ENCODE measurements at regions not wholly inside any gene's neighbourhood (a gene's known extent, or its start where the extent isn't known, plus 50 kb on each side); places are given as distances from the start of the nearest gene placed in this dataset.

DNA sequence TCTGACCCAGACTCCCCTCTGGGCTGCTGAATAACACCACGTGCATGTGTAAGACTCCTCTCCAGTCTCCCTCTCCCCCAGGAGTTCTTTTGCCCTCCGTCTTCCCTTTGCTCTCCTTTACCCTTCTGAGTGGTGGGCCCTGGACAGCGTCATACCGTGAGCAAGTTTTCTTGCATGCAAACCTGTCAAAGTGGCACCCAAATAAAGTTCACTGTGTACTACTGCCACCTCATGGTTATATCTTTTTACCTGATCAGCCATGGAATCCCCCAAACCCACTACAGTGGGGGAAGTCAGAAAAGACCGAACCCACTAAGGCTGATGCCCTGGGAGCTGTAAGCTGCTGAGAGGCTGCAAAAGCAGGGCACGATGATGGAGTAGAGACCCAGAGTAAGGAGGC, 131.1 kb upstream of the VRK1 start:
- Histone ChIP-seq H3K4me3 (no peak overlapping the region), H3K9me3 (no peaks in the 10 kb centered on the region), H3K36me3 (no peaks in the 10 kb centered on the region), H3K27ac (replicated peaks in 1 of 4) (no peak overlapping the region), H3K27me3 (no peaks in the 10 kb centered on the region), H3K4me1 (peaks cover 0 to 21% (median 17%) of the 10 kb centered on the region in 4 donors)
- WGBS = 81% methylated on average over 6 of the region's 6 CpGs
- intact Hi-C loops (cut with DNase I) = no loop called here
- TF ChIP-seq POLR2A (IDR thresholded peaks at IDR 0.05; ENCODE audit: low read depth) = no peak
- TF ChIP-seq POLR2AphosphoS5 (IDR thresholded peaks at IDR 0.05) = no peak
- peak; percentile 62 for DNase-seq (ENCODE audit: extremely low spot score)

DNA sequence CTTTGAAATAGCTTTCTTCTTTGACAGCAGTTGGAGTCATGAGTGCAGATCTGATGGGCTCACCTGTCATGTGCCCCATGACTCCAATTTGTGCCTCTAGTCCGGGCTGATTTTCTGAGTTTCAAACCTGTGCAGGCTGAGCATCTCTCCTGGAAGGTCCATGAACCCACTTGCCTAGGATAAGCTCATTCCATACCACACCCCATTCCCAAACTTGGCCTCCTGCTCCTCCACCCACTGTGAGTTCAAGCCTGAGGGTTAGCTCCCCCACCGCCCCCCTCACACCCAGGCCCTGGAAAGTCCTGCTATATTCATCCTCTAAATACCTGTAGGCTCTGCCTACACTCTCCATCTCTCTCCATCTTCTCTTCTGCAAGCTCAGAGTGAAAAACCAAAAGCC, 126.8 kb upstream of the VRK1 start:
- intact Hi-C loops (cut with DNase I) = no loop called here

DNA sequence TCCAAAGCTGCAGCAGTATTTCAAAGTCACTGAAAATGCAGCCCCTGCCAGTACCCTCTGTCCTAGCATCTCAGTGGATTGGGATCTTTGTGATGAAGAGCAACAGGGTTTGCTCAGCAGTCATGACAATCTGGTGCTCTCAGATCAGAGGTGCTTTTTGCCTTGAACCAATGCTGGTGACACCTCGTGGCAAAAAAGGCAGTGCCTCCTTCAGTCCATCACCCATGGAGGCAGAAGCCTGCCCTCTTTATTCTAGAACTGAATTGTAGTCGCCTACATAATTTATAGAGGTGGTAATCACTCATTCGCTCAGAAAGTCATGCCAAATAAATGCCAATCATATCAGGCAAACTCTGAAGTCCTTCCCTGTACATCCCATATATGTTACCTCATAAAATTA, 126.0 kb upstream of the VRK1 start:
- 67% methylated on average over 3 of the region's 3 CpGs for WGBS
- DNase-seq (ENCODE audit: extremely low spot score) = peak; percentile 84
- Histone ChIP-seq H3K27ac (replicated peaks in 1 of 4) (no peak overlapping the region), H3K27me3 (no peaks in the 10 kb centered on the region), H3K9me3 (no peaks in the 10 kb centered on the region), H3K4me1 (no peaks in the 10 kb centered on the region), H3K36me3 (no peaks in the 10 kb centered on the region), H3K4me3 (no peak overlapping the region)
- intact Hi-C loops (cut with DNase I) = no loop called here
- TF ChIP-seq POLR2A (IDR thresholded peaks at IDR 0.05; ENCODE audit: low read depth) = no peak
- no peak for TF ChIP-seq EP300 (IDR thresholded peaks at IDR 0.05)
- TF ChIP-seq, protein P1, sequence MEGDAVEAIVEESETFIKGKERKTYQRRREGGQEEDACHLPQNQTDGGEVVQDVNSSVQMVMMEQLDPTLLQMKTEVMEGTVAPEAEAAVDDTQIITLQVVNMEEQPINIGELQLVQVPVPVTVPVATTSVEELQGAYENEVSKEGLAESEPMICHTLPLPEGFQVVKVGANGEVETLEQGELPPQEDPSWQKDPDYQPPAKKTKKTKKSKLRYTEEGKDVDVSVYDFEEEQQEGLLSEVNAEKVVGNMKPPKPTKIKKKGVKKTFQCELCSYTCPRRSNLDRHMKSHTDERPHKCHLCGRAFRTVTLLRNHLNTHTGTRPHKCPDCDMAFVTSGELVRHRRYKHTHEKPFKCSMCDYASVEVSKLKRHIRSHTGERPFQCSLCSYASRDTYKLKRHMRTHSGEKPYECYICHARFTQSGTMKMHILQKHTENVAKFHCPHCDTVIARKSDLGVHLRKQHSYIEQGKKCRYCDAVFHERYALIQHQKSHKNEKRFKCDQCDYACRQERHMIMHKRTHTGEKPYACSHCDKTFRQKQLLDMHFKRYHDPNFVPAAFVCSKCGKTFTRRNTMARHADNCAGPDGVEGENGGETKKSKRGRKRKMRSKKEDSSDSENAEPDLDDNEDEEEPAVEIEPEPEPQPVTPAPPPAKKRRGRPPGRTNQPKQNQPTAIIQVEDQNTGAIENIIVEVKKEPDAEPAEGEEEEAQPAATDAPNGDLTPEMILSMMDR (IDR thresholded peaks at IDR 0.05) = no peak
- TF ChIP-seq POLR2AphosphoS5 (IDR thresholded peaks at IDR 0.05) = no peak

More for the DNA sequence above, 126.8 kb upstream of the VRK1 start:
- Histone ChIP-seq H3K4me3 (no peak overlapping the region), H3K27me3 (no peaks in the 10 kb centered on the region), H3K4me1 (no peaks in the 10 kb centered on the region), H3K27ac (replicated peaks in 1 of 4) (no peak overlapping the region), H3K36me3 (no peaks in the 10 kb centered on the region), H3K9me3 (no peaks in the 10 kb centered on the region)
- peak; percentile 91 for DNase-seq (ENCODE audit: extremely low spot score)
- WGBS = 89% methylated on average over 2 of the region's 2 CpGs
- TF ChIP-seq POLR2AphosphoS5 (IDR thresholded peaks at IDR 0.05) (no peak), POLR2A (IDR thresholded peaks at IDR 0.05; ENCODE audit: low read depth) (no peak), EP300 (IDR thresholded peaks at IDR 0.05) (no peak)
- TF ChIP-seq, protein P1 (IDR thresholded peaks at IDR 0.05) = no peak

DNA sequence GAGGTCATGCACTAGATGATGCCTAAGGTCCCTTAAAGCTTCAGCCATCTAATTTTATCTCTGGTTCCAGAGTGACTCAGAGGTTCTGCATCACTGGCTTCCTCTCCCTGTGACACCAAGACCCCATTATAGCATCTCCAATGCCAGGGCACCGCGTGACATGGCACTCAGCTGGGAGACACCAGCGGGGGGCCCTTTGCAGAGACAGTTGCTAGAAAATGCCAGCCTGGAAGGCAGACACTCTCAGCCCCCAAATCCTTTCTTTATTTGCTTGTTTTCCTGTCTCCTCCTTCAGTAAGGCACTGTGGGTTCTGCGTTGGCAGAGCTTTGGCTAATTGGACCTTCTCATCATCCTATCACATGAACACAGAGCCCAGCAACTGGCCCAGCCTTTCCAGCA, 123.5 kb upstream of the VRK1 start:
- H3K4me1 ChIP-seq = no peaks in the 10 kb centered on the region
- no peaks in the 10 kb centered on the region for H3K9me3 ChIP-seq
- H3K27me3 ChIP-seq = no peaks in the 10 kb centered on the region
- H3K36me3 ChIP-seq = no peaks in the 10 kb centered on the region
- TF ChIP-seq POLR2A (IDR thresholded peaks at IDR 0.05; ENCODE audit: low read depth) (no peak), POLR2AphosphoS5 (IDR thresholded peaks at IDR 0.05) (no peak), EP300 (IDR thresholded peaks at IDR 0.05) (no peak)
- TF ChIP-seq, protein P1 (IDR thresholded peaks at IDR 0.05) = no peak
- no peak overlapping the region for H3K4me3 ChIP-seq
- no peak overlapping the region for H3K27ac ChIP-seq (replicated peaks in 1 of 4)
- no peak for DNase-seq (ENCODE audit: extremely low spot score)
- 89% methylated on average over 4 of the region's 4 CpGs for WGBS
- intact Hi-C loops (cut with DNase I) = no loop called here

DNA sequence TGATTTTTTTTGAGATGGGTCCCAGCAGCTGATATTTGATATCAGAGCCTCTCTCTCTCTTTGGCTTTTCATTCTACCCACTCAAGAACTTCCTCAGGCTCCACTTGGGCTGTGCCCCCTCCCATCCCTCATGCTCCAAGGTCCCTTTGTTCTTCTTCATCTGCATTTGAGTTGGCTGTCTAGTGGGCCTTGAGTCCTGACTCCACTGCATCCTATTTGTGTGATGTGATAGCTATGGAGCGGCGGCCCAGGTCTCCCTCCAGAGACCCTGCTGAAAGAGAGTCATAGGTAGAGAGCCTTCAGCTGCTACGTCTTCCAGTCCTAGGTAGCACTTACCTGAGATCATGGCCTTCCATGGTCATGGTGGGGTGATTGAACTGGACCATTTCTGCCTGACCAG, 123.1 kb upstream of the VRK1 start:
- WGBS = 89% methylated on average over 3 of the region's 3 CpGs
- Histone ChIP-seq H3K9me3 (no peaks in the 10 kb centered on the region), H3K27ac (replicated peaks in 1 of 4) (no peak overlapping the region), H3K4me1 (no peaks in the 10 kb centered on the region), H3K4me3 (no peak overlapping the region), H3K27me3 (no peaks in the 10 kb centered on the region), H3K36me3 (no peaks in the 10 kb centered on the region)
- TF ChIP-seq POLR2A (IDR thresholded peaks at IDR 0.05; ENCODE audit: low read depth) = no peak
- TF ChIP-seq, protein P1 (IDR thresholded peaks at IDR 0.05) = no peak
- no peak for TF ChIP-seq EP300 (IDR thresholded peaks at IDR 0.05)
- TF ChIP-seq POLR2AphosphoS5 (IDR thresholded peaks at IDR 0.05) = no peak
- DNase-seq (ENCODE audit: extremely low spot score) = no peak
- intact Hi-C loops (cut with DNase I) = no loop called here
